ENCODE measurements at regions not wholly inside any gene's neighbourhood (a gene's known extent, or its start where the extent isn't known, plus 50 kb on each side); places are given as distances from the start of the nearest gene placed in this dataset.

GRCh38 chr21:34260277-34261008, 103.4 kb upstream of the KCNE2 start:
- 86 to 98% (median 88%) methylated on average over 4 of the region's 4 CpGs for WGBS, 4 donors
- intact Hi-C loops (cut with DNase I), result no loop called here

GRCh38 chr21:34261841-34262468, 101.9 kb upstream of the KCNE2 start:
- DNase-seq, result no peak
- WGBS, 4 donors, result 71 to 87% (median 81%) methylated on average over 8 of the region's 8 CpGs
- intact Hi-C loops (cut with DNase I), result no loop called here

More at GRCh38 chr21:34260277-34261008, 103.4 kb upstream of the KCNE2 start:
- H3K27me3 ChIP-seq, result no peaks in the 10 kb centered on the region
- H3K36me3 ChIP-seq (replicated peaks in 1 of 2), result no peaks in the 10 kb centered on the region
- H3K27ac ChIP-seq, result no peak overlapping the region
- no peak overlapping the region for H3K4me3 ChIP-seq
- H3K4me1 ChIP-seq (replicated peaks in 1 of 2), result no peaks in the 10 kb centered on the region
- no peak for DNase-seq
- no peaks in the 10 kb centered on the region for H3K9me3 ChIP-seq (replicated peaks in 1 of 3)
- TF ChIP-seq CTCF (IDR thresholded peaks at IDR 0.05), result no peak
- TF ChIP-seq POLR2A (IDR thresholded peaks at IDR 0.05), result no peak

GRCh38 chr21:34262469-34262845, 101.3 kb upstream of the KCNE2 start:
- TF ChIP-seq POLR2A (IDR thresholded peaks at IDR 0.05), result no peak
- TF ChIP-seq CTCF (IDR thresholded peaks at IDR 0.05), result no peak
- H3K9me3 ChIP-seq (replicated peaks in 1 of 3), result no peaks in the 10 kb centered on the region
- no peak overlapping the region for H3K4me3 ChIP-seq
- H3K4me1 ChIP-seq (replicated peaks in 1 of 2), result no peaks in the 10 kb centered on the region
- 65 to 89% (median 80%) methylated on average over 1 of the region's 1 CpG for WGBS, 4 donors
- intact Hi-C loops (cut with DNase I), result no loop called here
- H3K36me3 ChIP-seq (replicated peaks in 1 of 2), result no peaks in the 10 kb centered on the region
- H3K27me3 ChIP-seq, result no peaks in the 10 kb centered on the region
- no peak for DNase-seq
- H3K27ac ChIP-seq, result no peak overlapping the region

More at GRCh38 chr21:34261841-34262468, 101.9 kb upstream of the KCNE2 start:
- no peak overlapping the region for H3K4me3 ChIP-seq
- H3K27me3 ChIP-seq, result no peaks in the 10 kb centered on the region
- TF ChIP-seq POLR2A (IDR thresholded peaks at IDR 0.05), result no peak
- TF ChIP-seq CTCF (IDR thresholded peaks at IDR 0.05), result no peak
- no peaks in the 10 kb centered on the region for H3K36me3 ChIP-seq (replicated peaks in 1 of 2)
- no peaks in the 10 kb centered on the region for H3K4me1 ChIP-seq (replicated peaks in 1 of 2)
- no peak overlapping the region for H3K27ac ChIP-seq
- H3K9me3 ChIP-seq (replicated peaks in 1 of 3), result no peaks in the 10 kb centered on the region

- WGBS, 4 donors, result 87 to 93% (median 91%) methylated on average over 2 of the region's 2 CpGs
- H3K4me3 ChIP-seq, result no peak overlapping the region
Observed at GRCh38 chr21:34263629-34264028, 100.2 kb upstream of the KCNE2 start.

More at GRCh38 chr21:34263629-34264028, 100.2 kb upstream of the KCNE2 start:
- no peak for TF ChIP-seq POLR2A (IDR thresholded peaks at IDR 0.05)
- no peak for TF ChIP-seq CTCF (IDR thresholded peaks at IDR 0.05)
- no peaks in the 10 kb centered on the region for H3K4me1 ChIP-seq (replicated peaks in 1 of 2)
- H3K27me3 ChIP-seq, result no peaks in the 10 kb centered on the region
- H3K27ac ChIP-seq, result no peak overlapping the region
- no peaks in the 10 kb centered on the region for H3K36me3 ChIP-seq (replicated peaks in 1 of 2)
- no peak for DNase-seq
- H3K9me3 ChIP-seq (replicated peaks in 1 of 3), result no peaks in the 10 kb centered on the region
- intact Hi-C loops (cut with DNase I), result no loop called here
